ENCODE measurements at regions not wholly inside any gene's neighbourhood (a gene's known extent, or its start where the extent isn't known, plus 50 kb on each side); places are given as distances from the start of the nearest gene placed in this dataset.
A peak's percentile ranks its signal among the peaks of the same experiment; 100 is the strongest.

GRCh38 chr13:82827724-82828123, 1054.5 kb downstream of the SLITRK1 start:
- no peak for DNase-seq (ENCODE audit: low read depth, low spot score)

- no peak for DNase-seq (ENCODE audit: low read depth, low spot score)
Observed at GRCh38 chr13:82822935-82823334, 1059.3 kb downstream of the SLITRK1 start.

- DNase-seq (ENCODE audit: low read depth, low spot score), result no peak
Observed at GRCh38 chr13:82817133-82817532, 1065.1 kb downstream of the SLITRK1 start.

- DNase-seq (ENCODE audit: low read depth, low spot score), result no peak
Observed at GRCh38 chr13:82815791-82816190, 1066.5 kb downstream of the SLITRK1 start.

- no peak for DNase-seq (ENCODE audit: low read depth, low spot score)
Observed at GRCh38 chr13:82803341-82803740, 1078.9 kb downstream of the SLITRK1 start.

GRCh38 chr13:82802528-82802927, 1079.7 kb downstream of the SLITRK1 start:
- no peak for DNase-seq (ENCODE audit: low read depth, low spot score)

GRCh38 chr13:82800391-82800790, 1081.9 kb downstream of the SLITRK1 start:
- no peak for DNase-seq (ENCODE audit: low read depth, low spot score)

GRCh38 chr13:82797876-82798275, 1084.4 kb downstream of the SLITRK1 start:
- no peak for DNase-seq (ENCODE audit: low read depth, low spot score)

- DNase-seq (ENCODE audit: low read depth, low spot score), result no peak
Observed at GRCh38 chr13:82791035-82791434, 1091.2 kb downstream of the SLITRK1 start.

DNA sequence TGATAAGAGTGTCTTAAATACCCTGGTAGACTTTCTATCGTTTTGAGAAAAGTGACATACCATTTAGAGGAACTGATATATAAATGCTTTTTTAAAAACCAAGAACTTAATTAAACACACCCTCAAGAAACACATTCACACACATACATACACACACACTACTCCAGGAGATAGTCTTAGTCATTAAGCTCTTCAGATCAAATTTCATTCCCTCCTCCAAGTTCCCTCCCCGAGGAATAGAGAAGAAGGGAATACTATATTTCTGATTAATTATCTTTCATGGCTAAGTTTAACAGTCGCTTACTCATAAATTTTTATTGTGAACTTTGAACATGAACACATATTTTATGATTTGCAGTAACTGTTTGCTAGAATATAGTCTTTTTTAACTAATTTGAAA, 1109.5 kb downstream of the SLITRK1 start:
- no peak for DNase-seq (ENCODE audit: low read depth, low spot score)

- DNase-seq (ENCODE audit: low read depth, low spot score), result no peak
Observed at GRCh38 chr13:82766732-82767321, 1115.4 kb downstream of the SLITRK1 start.

DNA sequence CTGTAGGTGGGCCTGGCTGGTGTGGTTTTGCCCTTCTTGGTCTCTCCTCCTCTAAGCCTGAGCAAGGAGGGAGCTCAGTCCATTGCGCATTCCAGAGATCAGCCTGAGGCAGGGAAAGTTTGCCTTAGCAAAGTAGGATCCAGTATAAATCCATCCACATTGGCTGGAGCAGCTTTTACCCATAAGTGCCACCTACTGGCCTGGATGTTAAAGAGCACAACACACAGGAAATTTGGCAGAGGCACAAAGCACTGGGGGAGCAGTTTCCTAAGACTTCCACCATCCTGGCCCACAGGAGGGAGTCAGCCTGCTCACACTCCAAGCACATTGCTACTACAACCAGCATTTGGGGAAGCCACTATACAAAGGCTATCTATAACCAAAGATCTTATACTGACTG, 1124.2 kb downstream of the SLITRK1 start:
- DNase-seq (ENCODE audit: low read depth, low spot score), result peak; percentile 88

GRCh38 chr13:82751206-82751605, 1131.1 kb downstream of the SLITRK1 start:
- no peak for DNase-seq (ENCODE audit: low read depth, low spot score)

GRCh38 chr13:82749551-82749950, 1132.7 kb downstream of the SLITRK1 start:
- DNase-seq (ENCODE audit: low read depth, low spot score), result no peak

DNA sequence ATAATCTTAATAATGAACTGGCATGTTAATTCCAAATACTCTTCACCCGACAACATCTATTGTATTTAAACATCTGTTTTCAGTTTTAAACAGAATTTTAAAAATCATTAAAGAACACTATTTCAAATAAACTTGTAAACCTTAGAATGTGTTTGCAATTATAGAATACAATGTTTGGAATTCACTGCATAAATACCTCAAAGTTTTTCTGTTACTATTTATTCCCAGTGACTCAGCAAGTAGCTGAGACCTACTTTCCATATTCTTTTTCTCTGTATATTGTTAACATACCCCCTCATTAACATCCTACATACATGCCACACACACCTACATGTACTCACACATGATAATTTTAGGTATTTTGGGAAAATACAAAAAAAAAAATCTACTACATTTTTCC, 1134.3 kb downstream of the SLITRK1 start:
- DNase-seq (ENCODE audit: low read depth, low spot score), result no peak

GRCh38 chr13:82747291-82747690, 1135.0 kb downstream of the SLITRK1 start:
- DNase-seq (ENCODE audit: low read depth, low spot score), result no peak

DNA sequence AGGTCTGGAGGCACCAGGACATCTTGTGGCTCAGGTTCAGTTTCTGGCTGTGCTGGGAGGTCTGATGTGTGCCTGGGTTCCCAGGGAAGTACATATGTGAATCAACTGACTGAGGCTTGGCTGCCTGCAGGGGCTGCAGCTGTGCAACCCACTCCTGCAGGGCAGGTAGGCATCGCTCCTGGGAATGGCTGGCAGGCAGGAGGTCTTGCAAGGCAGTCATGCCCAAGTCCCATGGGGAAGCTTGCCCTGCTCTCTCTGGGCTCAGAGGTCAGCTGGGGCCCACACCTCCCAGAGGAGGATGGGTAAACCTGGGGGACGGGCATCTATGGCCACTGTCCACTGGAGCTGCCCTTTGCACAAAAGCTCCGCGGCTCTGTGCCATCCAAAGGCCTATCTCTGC, 1141.8 kb downstream of the SLITRK1 start:
- no peak for DNase-seq (ENCODE audit: low read depth, low spot score)

GRCh38 chr13:82739881-82740280, 1142.4 kb downstream of the SLITRK1 start:
- no peak for DNase-seq (ENCODE audit: low read depth, low spot score)

- DNase-seq (ENCODE audit: low read depth, low spot score), result no peak
Observed at GRCh38 chr13:82729401-82729800, 1152.9 kb downstream of the SLITRK1 start.

- no peak for DNase-seq (ENCODE audit: low read depth, low spot score)
Observed at GRCh38 chr13:82720986-82721385, 1161.3 kb downstream of the SLITRK1 start.

- DNase-seq (ENCODE audit: low read depth, low spot score), result no peak
Observed at GRCh38 chr13:82719987-82720386, 1162.3 kb downstream of the SLITRK1 start.

- no peak for DNase-seq (ENCODE audit: low read depth, low spot score)
Observed at GRCh38 chr13:82717249-82717648, 1165.0 kb downstream of the SLITRK1 start.

GRCh38 chr13:82713687-82714405, 1168.4 kb downstream of the SLITRK1 start:
- DNase-seq (ENCODE audit: low read depth, low spot score), result no peak

- no peak for DNase-seq (ENCODE audit: low read depth, low spot score)
Observed at GRCh38 chr13:82702513-82702912, 1179.8 kb downstream of the SLITRK1 start.
